ENCODE measurements at regions not wholly inside any gene's neighbourhood (a gene's known extent, or its start where the extent isn't known, plus 50 kb on each side); places are given as distances from the start of the nearest gene placed in this dataset.

DNA sequence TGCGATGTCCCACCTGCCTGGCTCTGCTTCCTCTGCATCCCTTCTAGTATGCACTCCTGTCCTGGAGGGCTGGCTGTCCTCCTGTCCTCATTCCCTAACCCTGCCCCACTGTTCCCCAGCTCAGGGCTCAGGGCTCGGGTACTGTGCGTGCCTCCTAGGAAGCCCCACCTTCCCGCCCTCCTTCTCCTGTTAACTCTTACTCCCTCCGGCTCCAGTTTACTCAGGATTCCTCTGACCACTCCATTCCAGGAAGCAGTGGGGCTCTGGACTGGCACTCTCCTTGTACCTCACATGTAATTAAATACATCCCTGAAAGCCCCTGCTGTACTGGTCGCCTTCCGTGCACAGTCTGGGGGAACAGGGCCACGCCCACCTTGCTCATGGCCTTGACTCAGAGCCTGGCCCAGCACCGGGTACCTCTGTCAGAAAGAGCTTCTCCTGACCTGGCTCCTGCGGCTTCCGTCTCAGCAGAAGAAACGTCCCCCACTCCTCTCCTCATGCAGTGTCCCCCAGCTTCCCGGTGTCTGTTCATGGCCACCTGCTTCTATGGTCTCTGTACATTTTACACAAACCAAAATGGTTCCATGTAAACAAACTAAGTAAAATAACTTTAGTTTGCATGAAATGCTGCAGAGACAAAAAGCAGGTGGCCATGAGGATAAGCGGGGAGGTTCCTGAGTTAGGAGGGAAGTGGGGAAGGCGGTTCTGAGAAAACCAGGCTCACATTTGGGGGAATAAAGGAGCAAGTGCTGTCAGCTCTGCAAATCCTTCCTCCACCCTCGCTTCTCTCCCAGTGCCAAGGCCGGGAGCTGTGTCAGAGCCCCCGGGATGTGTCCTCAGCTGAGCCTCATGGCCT, 445.9 kb downstream of the BRD1 start:
- TF ChIP-seq, protein P1, sequence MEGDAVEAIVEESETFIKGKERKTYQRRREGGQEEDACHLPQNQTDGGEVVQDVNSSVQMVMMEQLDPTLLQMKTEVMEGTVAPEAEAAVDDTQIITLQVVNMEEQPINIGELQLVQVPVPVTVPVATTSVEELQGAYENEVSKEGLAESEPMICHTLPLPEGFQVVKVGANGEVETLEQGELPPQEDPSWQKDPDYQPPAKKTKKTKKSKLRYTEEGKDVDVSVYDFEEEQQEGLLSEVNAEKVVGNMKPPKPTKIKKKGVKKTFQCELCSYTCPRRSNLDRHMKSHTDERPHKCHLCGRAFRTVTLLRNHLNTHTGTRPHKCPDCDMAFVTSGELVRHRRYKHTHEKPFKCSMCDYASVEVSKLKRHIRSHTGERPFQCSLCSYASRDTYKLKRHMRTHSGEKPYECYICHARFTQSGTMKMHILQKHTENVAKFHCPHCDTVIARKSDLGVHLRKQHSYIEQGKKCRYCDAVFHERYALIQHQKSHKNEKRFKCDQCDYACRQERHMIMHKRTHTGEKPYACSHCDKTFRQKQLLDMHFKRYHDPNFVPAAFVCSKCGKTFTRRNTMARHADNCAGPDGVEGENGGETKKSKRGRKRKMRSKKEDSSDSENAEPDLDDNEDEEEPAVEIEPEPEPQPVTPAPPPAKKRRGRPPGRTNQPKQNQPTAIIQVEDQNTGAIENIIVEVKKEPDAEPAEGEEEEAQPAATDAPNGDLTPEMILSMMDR (IDR thresholded peaks at IDR 0.05; ENCODE audit: extremely low read depth, missing control alignments), result no peak
- no peak for DNase-seq (ENCODE audit: low spot score)

DNA sequence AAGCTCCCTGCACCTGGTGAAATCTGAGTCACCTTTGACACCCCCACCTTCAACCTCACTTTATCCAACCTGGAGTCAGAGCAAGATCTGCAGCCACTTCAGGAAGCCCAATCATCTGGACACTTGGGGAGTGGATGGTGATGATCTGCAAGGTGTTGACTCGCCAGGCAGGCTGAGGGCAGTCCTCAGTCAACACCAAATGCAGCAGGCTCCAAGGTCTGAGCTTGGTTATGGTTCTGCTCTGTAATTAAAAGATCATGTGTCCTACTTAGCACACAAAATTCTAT, 446.9 kb downstream of the BRD1 start:
- TF ChIP-seq, protein P1 (IDR thresholded peaks at IDR 0.05; ENCODE audit: extremely low read depth, missing control alignments), result no peak
- no peak for DNase-seq (ENCODE audit: low spot score)

DNA sequence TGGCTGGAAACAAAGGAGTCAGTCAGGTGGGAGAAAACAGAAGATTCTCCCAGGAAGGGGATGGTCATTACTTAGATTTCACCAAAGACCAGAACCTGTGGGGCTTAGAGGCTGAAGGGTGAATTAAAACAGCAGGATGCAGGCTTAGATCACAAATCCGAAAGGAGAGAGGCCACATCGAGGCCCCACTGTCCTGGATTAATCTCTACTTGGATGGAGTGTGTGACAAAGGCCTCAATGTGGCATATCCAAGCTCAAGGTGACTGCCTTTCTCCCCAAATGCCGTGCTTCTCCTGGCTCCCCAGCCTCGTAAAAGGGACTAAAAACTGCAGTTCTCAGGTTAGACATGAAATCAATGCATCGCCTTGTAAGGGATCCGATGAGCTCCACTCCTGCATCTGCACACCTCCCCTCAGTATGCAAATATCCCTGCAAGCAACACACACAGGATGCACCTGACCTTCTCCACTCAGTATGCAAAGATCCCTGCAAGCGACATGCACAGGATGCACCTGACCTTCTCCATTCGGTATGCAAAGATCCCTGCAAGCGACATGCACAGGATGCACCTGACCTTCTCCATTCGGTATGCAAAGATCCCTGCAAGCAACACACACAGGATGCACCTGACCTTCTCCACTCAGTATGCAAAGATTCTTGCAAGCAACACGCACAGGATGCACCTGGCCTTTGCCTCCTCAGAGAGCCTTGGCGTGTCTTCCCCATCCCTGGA, 447.4 kb downstream of the BRD1 start:
- TF ChIP-seq, protein P1 (IDR thresholded peaks at IDR 0.05; ENCODE audit: extremely low read depth, missing control alignments), result no peak
- DNase-seq (ENCODE audit: low spot score), result no peak

DNA sequence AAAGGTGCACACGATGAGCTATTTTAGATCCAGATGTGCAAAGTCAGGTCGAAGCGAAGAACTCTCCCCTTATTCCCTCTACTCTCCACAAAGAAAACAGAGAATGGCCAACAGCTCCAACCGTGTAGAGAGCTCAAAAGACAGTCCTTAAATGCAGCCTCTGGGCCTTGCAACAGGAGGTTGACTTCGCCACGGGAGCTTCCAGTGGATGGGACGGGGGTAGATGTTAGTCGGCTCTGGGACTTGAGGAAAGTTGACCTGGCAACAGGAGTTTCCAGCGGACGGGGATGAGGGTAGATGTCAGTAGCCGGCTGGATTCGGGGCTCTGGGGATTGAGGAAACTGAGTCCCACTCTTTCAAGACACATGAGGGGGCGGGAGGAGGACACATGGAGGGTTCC, 450.4 kb downstream of the BRD1 start:
- DNase-seq (ENCODE audit: low spot score), result no peak
- TF ChIP-seq, protein P1 (IDR thresholded peaks at IDR 0.05; ENCODE audit: extremely low read depth, missing control alignments), result no peak

DNA sequence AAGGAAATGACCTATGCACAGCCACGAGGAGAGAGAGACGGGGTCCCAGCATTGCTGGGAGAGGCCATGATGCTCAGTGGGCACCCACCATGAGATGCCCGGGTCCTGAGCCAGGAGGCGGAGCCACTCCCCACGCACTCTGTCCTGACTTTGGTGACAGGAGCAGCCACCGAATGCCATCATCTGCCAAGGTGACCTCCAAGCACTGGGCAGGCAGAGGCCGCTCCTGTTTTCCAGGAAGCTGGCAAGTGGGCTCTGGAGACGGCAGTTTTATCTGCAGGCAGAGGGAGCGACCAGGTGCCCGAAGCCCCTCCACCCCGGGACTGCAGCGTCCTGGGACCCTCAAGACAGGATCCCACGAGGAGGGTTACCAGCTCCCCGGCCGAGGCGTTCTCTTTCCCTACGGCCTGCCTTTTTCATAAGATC, 453.9 kb downstream of the BRD1 start:
- no peak for DNase-seq (ENCODE audit: low spot score)
- TF ChIP-seq, protein P1 (IDR thresholded peaks at IDR 0.05; ENCODE audit: extremely low read depth, missing control alignments), result no peak

DNA sequence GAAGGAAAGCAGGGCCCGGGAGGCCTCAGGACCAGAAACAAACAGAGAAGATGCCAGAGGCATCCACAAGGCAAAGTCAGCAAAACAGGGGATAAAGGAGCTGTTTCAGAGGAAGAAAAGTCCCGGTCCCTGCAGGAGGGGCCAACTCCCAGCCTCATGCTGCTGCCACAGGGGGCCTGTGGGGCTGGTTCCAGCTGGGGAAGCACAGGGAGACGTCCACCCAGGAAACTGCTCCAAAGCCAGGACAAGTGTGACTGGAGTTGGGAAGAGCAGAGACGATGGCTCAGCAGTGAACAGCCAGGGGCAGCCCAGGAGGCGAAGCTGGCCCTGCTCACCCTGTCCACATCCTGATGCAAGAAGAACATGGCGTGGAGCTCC, 454.4 kb downstream of the BRD1 start:
- DNase-seq (ENCODE audit: low spot score), result no peak
- TF ChIP-seq, protein P1 (IDR thresholded peaks at IDR 0.05; ENCODE audit: extremely low read depth, missing control alignments), result no peak

DNA sequence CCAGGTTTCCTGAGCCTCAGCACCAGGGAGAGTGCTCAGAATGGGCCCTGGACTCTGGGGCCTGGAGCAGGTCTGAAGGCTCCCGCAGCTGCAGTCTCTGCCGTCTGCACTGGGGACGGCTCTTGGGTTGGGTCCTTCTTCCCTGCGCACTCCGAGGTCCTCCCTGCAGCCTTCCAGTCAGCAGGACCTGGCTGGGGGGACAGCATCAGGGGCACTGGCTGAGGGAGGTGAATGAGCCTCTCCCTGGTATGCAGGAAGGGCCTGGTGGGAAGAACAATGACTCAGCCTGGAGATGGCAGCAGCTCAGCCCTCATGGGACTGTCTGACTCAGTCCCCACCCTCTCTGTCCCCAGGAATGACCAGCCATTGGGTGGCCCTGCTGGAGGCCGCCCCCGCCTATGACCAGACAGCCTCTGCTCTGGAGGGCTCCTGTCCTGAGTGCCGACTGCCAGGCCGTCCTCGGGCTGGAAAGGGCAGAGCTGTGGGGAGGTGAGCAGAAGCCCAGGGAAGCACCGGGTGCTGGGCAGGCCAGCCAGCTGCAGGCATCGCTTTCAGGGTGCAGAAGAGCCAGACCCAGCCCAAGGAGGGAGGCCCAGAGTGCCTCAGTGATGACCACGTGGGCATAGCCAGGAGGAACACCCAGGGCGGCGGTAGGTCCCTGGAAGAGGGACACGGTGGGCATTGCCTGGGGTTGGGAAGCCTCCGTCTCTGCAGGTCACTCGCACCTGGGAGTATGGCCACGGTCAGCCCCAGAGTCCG, 455.0 kb downstream of the BRD1 start:
- DNase-seq (ENCODE audit: low spot score), result no peak

More for the DNA sequence above, 455.0 kb downstream of the BRD1 start:
- TF ChIP-seq, protein P1 (IDR thresholded peaks at IDR 0.05; ENCODE audit: extremely low read depth, missing control alignments), result no peak

Data from GM20000 (cell line).